GM18870 (cell line): ENCODE measurements at regions not wholly inside any gene's neighbourhood (a gene's known extent, or its start where the extent isn't known, plus 50 kb on each side); places are given as distances from the start of the nearest gene placed in this dataset.
"Not testable (repeated sequence)": the region's sequence is repeated elsewhere in the genome, so short reads cannot be mapped to it uniquely, and the experiment has no call there.

Experiments used
- ATAC-seq: cut with Tn5 transposase; IDR thresholded peaks from one replicate; pipeline ENCODE4 v1.9.1; 2021; ENCODE audit warnings: moderate library complexity; ENCODE audit not compliant: unreplicated experiment

DNA sequence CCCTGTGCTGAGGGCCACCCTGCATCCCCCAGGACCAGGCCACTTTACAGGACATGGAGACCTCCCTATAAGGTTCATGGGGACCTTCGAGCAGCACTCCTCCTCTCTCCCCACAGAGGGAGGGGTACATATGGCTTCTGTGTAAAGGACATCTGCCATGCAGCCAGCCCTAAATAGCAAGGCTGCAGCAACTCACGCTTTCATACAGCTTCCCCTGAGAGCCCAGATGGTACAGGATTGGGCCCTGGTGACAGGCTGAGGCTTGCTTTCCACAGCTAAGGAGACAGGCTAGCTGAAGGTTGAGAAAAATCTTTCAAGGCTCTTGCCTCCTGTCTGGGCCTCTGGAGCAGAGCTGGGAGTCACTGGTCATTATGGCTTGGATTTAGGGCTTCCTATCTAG lies 147.0 kb upstream of the ZNF366 start:
- no peak for ATAC-seq

GRCh38 chr5:72653586-72653985 lies 146.4 kb upstream of the ZNF366 start:
- ATAC-seq = no peak

DNA sequence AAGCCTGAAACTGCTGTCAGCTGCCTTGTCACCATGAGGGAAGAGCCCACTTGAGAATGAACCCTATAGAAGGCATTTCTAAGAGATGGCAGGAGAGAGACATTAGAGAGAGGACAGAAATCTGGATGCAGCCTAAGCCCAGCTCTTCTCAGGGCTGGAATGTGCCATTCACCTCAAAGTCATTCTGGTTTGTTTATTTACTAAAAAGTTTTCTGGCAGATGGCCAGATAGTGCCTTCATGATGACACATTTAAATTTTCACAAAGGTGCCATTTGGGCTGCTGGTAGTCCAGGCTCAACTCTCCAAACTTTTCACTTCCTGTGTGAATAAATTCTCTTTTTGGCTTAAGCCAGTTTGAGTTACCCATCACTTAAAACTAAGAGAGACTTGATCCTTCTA lies 144.6 kb upstream of the ZNF366 start:
- no peak for ATAC-seq

GRCh38 chr5:72651109-72651508 lies 143.9 kb upstream of the ZNF366 start:
- ATAC-seq = no peak

DNA sequence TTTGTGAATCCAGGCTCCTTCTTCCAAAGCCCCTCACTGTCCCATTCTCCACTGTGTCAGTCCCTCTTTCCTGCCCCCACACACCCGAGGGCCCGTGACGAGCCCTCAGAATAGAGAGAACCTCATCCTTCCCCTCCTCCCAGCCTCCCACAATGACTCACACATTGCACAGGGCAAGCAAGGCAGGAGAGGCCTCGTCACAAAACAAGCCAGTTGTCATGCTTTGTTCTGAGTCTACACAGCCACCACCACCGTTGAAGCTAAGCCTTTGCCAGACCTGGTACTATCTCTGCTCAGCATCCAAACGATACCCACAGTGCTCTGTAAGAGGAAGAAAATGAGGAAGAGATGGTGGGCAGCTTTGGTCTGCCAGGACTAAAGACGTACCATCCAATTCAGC lies 142.2 kb upstream of the ZNF366 start:
- no peak for ATAC-seq

DNA sequence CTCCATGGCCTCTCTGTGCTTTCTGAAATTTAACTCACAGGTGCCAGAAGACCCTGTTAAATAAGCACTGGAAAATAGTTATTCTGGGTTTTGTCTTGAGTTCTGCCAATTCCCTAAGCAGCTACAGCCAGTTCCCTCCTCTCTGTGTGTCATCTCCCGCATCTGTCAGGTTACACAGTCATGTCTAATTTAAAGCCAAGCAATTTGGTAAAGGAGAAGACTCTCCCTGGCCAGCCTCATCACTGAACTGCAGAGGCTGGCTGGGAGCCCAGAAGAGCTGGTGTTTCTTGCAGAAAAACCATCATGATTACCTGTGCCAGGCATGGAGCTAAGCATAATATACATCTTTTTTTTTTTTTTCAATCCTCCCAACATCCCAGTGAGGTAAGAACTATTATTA lies 141.3 kb upstream of the ZNF366 start:
- ATAC-seq = no peak

GRCh38 chr5:72647806-72648205 lies 140.6 kb upstream of the ZNF366 start:
- no peak for ATAC-seq

GRCh38 chr5:72646246-72646866 lies 139.1 kb upstream of the ZNF366 start:
- no peak for ATAC-seq

GRCh38 chr5:72645064-72645846 lies 138.0 kb upstream of the ZNF366 start:
- no peak for ATAC-seq

GRCh38 chr5:72644296-72644695 lies 137.1 kb upstream of the ZNF366 start:
- ATAC-seq = no peak

DNA sequence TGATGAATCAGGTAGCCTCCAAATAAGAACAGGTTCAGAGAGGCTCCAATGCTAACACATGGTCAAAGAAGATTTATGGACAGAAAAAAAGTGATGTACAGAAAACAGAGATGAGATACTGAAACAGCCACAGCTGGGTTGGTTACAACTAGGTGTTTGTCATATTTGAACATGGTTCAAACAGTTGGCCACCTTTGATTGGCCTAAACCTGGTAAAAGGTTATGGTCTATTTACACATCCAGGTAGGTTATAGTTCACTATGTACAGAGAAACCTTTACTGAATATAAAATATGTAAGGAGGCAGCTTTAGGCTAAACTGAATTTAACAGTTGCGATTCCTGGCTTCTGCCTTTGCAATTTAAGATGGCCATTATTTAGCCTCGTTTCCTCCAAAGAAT lies 134.0 kb upstream of the ZNF366 start:
- ATAC-seq = no peak

DNA sequence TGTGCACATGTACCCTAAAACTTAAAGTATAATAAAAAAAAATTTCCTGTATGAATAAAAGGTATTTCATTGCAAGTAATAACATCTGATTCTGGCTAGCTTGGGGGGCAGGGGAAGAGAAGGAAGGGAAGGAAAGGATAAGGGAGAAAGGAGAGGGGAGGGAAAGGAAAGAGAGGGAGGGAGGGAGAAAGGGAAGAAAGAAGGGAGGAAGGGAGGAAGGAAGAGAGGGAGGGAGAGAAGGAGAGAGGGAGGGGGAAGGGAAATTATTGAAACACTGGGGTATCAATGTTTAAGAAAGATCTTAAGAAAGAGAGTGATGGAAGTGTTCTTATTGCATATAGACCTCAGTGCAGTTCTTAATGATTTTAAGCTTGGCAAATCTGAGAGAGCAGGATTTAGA lies 129.8 kb upstream of the ZNF366 start:
- ATAC-seq = no peak

- ATAC-seq = not testable (repeated sequence)
Observed at GRCh38 chr5:72636565-72636964, 129.4 kb upstream of the ZNF366 start.

DNA sequence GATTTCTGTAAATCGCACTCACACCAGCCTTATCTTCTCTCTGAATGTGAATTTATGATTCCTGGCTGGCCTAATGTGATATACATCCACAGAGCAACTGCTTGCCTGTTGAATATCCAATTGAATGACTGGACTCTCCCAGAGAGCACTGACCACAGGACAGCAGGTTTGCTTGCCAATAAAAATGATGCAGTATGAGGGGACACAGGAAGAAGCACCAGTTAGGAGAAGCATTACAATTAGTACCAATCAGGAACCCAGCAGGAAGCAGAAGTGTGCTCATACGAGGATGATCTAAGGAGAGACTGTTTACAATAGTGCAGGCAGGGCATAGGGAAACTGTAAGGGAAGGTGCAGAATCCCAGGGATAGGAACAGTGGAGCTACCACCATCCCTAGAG lies 127.2 kb upstream of the ZNF366 start:
- no peak for ATAC-seq

DNA sequence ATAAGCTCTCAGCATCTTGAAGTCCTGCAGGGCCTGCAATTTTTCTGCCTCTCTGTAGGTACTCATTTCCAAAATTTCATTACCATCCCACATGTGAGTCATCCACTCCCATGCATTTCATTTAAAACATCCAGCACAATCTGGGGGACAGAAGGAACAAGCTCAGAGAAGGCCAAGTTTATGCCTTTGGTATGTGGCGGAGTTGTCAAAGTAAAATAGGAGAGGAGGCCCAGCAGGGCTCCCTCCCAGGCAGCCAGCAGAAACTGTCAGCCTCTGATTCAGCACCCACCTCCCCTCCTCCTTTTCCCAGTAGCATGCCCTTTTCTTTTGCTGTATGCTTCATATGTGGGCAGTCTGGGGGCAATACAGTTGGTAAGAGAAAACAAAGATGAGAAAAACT lies 126.4 kb upstream of the ZNF366 start:
- no peak for ATAC-seq

GRCh38 chr5:72633041-72633445 lies 125.8 kb upstream of the ZNF366 start:
- ATAC-seq = no peak

GRCh38 chr5:72630721-72631120 lies 123.5 kb upstream of the ZNF366 start:
- no peak for ATAC-seq

GRCh38 chr5:72630081-72630480 lies 122.9 kb upstream of the ZNF366 start:
- ATAC-seq = no peak

DNA sequence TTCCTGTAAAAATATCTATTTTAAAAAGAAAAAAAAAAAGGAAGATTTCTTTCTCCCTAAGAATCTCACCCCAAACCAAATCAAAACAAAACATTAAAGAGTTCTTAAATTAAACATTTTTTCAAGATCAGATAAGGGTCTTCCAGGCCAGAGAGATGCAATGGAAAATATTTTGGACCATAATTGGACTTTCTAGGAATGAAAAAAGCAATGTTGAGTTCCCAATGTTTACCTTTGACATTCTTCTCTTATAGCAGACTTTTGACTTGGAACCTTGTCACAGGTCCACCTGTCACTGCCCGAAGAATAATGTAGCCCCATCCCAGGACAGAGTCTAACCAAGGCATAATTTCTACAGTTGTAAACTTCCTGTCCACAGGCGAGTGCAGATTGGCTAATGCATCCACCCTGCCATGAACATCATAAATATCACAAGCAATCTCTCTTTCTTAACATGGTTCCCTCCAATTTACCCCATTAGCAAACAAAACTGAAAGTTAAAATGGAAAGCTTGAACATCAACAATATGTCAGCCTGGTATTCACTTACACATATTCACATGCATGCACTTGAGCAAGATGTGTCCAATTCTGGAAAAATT lies 121.7 kb upstream of the ZNF366 start:
- ATAC-seq = no peak

GRCh38 chr5:72625332-72625731 lies 118.1 kb upstream of the ZNF366 start:
- ATAC-seq = no peak

DNA sequence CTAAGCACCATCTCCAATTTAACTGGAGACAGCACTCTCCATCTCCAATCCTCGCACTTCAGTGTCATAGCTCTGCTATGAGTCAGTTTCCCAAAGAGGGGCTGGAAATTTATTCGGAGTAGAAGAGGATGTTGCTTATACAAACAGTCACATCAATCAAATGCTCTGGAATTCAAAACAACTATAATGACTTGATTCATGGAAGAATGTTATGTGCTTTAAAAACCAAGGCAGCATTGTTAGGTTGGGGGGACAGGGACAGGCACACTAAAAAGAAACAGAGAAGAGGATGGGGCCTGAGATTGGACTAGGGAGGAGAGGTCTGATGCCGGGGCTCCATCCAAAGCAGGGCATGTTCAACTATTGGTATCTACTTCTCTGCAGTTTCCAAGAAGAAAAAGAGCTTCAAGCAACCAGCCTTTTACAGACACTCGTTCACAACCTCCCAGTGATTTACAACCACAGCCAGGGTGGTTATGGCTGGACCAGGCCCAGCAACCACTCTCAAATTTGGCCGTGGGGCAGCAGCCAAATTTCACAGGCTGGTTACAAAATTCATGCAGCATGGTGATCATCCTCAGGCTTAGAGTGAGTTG lies 117.5 kb upstream of the ZNF366 start:
- no peak for ATAC-seq

DNA sequence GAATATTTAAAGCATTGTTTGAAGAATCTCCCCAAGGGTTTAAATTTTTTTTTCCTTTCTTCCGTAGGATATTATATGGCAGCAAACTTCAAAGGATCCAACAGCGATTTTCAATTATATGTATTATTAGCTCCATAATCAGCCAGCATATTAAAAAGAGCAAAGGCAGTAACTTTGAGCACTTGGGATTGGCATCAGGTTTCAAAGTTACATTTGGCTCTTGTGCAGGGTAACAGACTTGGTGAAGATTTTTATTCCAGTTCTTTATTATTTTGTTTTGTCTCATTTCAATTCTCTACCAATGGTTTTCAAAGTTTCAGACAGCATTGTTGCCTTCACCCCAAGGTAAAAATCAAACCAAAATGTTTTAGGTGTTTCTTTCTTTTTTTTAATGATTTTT lies 116.7 kb upstream of the ZNF366 start:
- no peak for ATAC-seq
